Spleen (tissue), 11 donors: ENCODE measurements at regions not wholly inside any gene's neighbourhood (a gene's known extent, or its start where the extent isn't known, plus 50 kb on each side); places are given as distances from the start of the nearest gene placed in this dataset.

Source experiments
- DNase-seq: peaks from one replicate; pipeline ENCODE4 v3.0.0-alpha.2; 2020
- H3K27ac ChIP-seq, 8 donors: fragments of 200-600 bp; sonication (generic) in 7 of 8; 1 replicate in 4 of 8; 2 replicates in 4 of 8; pipeline versions ENCODE4 v1.5.0 to v1.8.0; 2016 to 2021; ENCODE audit warnings: inconsistent platforms in 4 of 8, mild to moderate bottlenecking in 4 of 8, moderate library complexity in 1 of 8
- H3K27me3 ChIP-seq, 7 donors: fragments of 200-600 bp; sonication (generic) in 6 of 7; replicated peaks in 1 of 7; 1 replicate in 4 of 7; 2 replicates in 3 of 7; pipeline versions ENCODE4 v1.5.0 to v1.8.0; 2016 to 2021; ENCODE audit warnings: inconsistent platforms in 3 of 7, mild to moderate bottlenecking in 1 of 7
- H3K36me3 ChIP-seq, 6 donors: fragments of 200-600 bp; sonication (generic) in 5 of 6; 1 replicate in 4 of 6; 2 replicates in 2 of 6; pipeline versions ENCODE4 v1.5.0 to v1.8.0; 2016 to 2021; ENCODE audit warnings: inconsistent platforms in 2 of 6
- H3K4me1 ChIP-seq, 6 donors: fragments of 200-600 bp; sonication (generic) in 5 of 6; 1 replicate in 3 of 6; 2 replicates in 3 of 6; pipeline versions ENCODE4 v1.5.0 to v1.8.0; 2016 to 2021; ENCODE audit warnings: inconsistent platforms in 3 of 6
- H3K4me3 ChIP-seq, 8 donors: fragments of 200-600 bp; sonication (generic) in 7 of 8; 1 replicate in 4 of 8; 2 replicates in 4 of 8; pipeline versions ENCODE4 v1.5.0 to v1.8.0; 2016 to 2021; ENCODE audit warnings: inconsistent platforms in 4 of 8, mild to moderate bottlenecking in 4 of 8, moderate library complexity in 2 of 8
- H3K9me3 ChIP-seq, 8 donors: fragments of 200-600 bp; sonication (generic) in 7 of 8; 1 replicate in 4 of 8; 2 replicates in 4 of 8; pipeline versions ENCODE4 v1.5.0 to v1.8.0; 2016 to 2021; ENCODE audit warnings: inconsistent platforms in 4 of 8
- CTCF ChIP-seq, 11 experiments: fragments of 200-600 bp in 7 of 11; fragments of 450-650 bp in 4 of 11; sonication (generic) in 4 of 11; IDR thresholded peaks in 8 of 11; conservative IDR thresholded peaks in 3 of 11; 1 replicate in 7 of 11; 2 replicates in 4 of 11; pipeline versions ENCODE4 v1.4.0 to v1.8.0; 2016 to 2021; ENCODE audit warnings: antibody characterized with exemption in 11 of 11, inconsistent platforms in 4 of 11, mild to moderate bottlenecking in 1 of 11
- POLR2A ChIP-seq, 3 donors: fragments of 450-650 bp; IDR thresholded peaks; one replicate each; pipeline ENCODE4 v1.5.1; 2017; ENCODE audit warnings: antibody characterized with exemption in 3 of 3, mild to moderate bottlenecking in 1 of 3
- POLR2AphosphoS5 ChIP-seq, 3 donors: sonication (generic); formaldehyde crosslinking; IDR thresholded peaks; one replicate each; pipeline ENCODE4 v1.5.1; 2017; ENCODE audit warnings: antibody characterized with exemption in 3 of 3
- WGBS, 5 donors: extraction: QIAGEN DNeasy Blood & Tissue Kit in 3 of 5; methylation state at CpG; one replicate each; pipeline versions ENCODE4 v1.1.5 to v1.1.7; 2013 to 2018; 5-methylcytosine and 5-hydroxymethylcytosine counted together
- intact Hi-C: fragments of 100-400 bp; cut with DNase I; formaldehyde crosslinking; loops from one replicate; pipeline ENCODE4 v1.15.0; 2023; ENCODE audit warnings: low total_unique reads
- donor health status: healthy with polysubstance abuse.
- donor health status: DM: no; HTN: no; CAD: no; lungs with moderate emphysema.
- donor health status: DM: no; HTN: no; CAD: no.
- donor health status: Bipolar disorder and iron deficiency.
- donor health status: healthy.
- donor health status: DM: no; HTN: no; CAD: no.
- donor health status: DM: yes; HTN: yes; CAD: no.

GRCh38 chr3:106710596-106710995 is 666.6 kb upstream of the CCDC54 start:
- intact Hi-C loops, result no loop called here
- 86 to 96% (median 93%) methylated on average over 3 of the region's 3 CpGs for WGBS, 5 donors

GRCh38 chr3:106711650-106712049 is 665.6 kb upstream of the CCDC54 start:
- Histone ChIP-seq H3K9me3 (no peaks in the 10 kb centered on the region), H3K27me3 (no peaks in the 10 kb centered on the region), H3K4me1 (no peaks in the 10 kb centered on the region), H3K36me3 (no peaks in the 10 kb centered on the region), H3K27ac (no peak overlapping the region), H3K4me3 (no peak overlapping the region)
- DNase-seq, result no peak
- intact Hi-C loops, result no loop called here
- TF ChIP-seq CTCF (IDR thresholded peaks at IDR 0.05 in 8 of 11, conservative IDR thresholded peaks at IDR 0.05 in 3 of 11) (no peak), POLR2A (IDR thresholded peaks at IDR 0.05) (no peak), POLR2AphosphoS5 (IDR thresholded peaks at IDR 0.05) (no peak)
- 2 to 15% (median 9%) methylated on average over 1 of the region's 1 CpG for WGBS, 5 donors

More at GRCh38 chr3:106710596-106710995, 666.6 kb upstream of the CCDC54 start:
- TF ChIP-seq CTCF (IDR thresholded peaks at IDR 0.05 in 8 of 11, conservative IDR thresholded peaks at IDR 0.05 in 3 of 11) (no peak), POLR2A (IDR thresholded peaks at IDR 0.05) (no peak), POLR2AphosphoS5 (IDR thresholded peaks at IDR 0.05) (no peak)
- Histone ChIP-seq H3K9me3 (no peaks in the 10 kb centered on the region), H3K4me1 (no peaks in the 10 kb centered on the region), H3K27ac (no peak overlapping the region), H3K36me3 (no peaks in the 10 kb centered on the region), H3K4me3 (no peak overlapping the region), H3K27me3 (no peaks in the 10 kb centered on the region)
- no peak for DNase-seq

- no peaks in the 10 kb centered on the region for H3K36me3 ChIP-seq
- H3K4me3 ChIP-seq, result no peak overlapping the region
- TF ChIP-seq POLR2A (IDR thresholded peaks at IDR 0.05) (no peak), POLR2AphosphoS5 (IDR thresholded peaks at IDR 0.05) (no peak), CTCF (IDR thresholded peaks at IDR 0.05 in 8 of 11, conservative IDR thresholded peaks at IDR 0.05 in 3 of 11) (no peak)
- intact Hi-C loops, result no loop called here
- DNase-seq, result no peak
- H3K27ac ChIP-seq, result no peak overlapping the region
- no peaks in the 10 kb centered on the region for H3K9me3 ChIP-seq
- no peaks in the 10 kb centered on the region for H3K4me1 ChIP-seq
- H3K27me3 ChIP-seq, result no peaks in the 10 kb centered on the region
These were observed 662.8 kb upstream of the CCDC54 start for GRCh38 chr3:106714400-106714799.

- no peaks in the 10 kb centered on the region for H3K27me3 ChIP-seq
- no peaks in the 10 kb centered on the region for H3K36me3 ChIP-seq
- H3K4me1 ChIP-seq, result no peaks in the 10 kb centered on the region
- intact Hi-C loops, result no loop called here
- TF ChIP-seq POLR2AphosphoS5 (IDR thresholded peaks at IDR 0.05) (no peak), POLR2A (IDR thresholded peaks at IDR 0.05) (no peak), CTCF (IDR thresholded peaks at IDR 0.05 in 8 of 11, conservative IDR thresholded peaks at IDR 0.05 in 3 of 11) (no peak)
- H3K27ac ChIP-seq, result no peak overlapping the region
- DNase-seq, result no peak
- H3K4me3 ChIP-seq, result no peak overlapping the region
- WGBS, 5 donors, result 86 to 96% (median 93%) methylated on average over 3 of the region's 3 CpGs
- no peaks in the 10 kb centered on the region for H3K9me3 ChIP-seq
These were observed 662.0 kb upstream of the CCDC54 start for GRCh38 chr3:106715286-106715685.
